HCT116 (cell line): ENCODE measurements at regions not wholly inside any gene's neighbourhood (a gene's known extent, or its start where the extent isn't known, plus 50 kb on each side); places are given as distances from the start of the nearest gene placed in this dataset.

Source experiments
- ATAC-seq: fragments of 200-7000 bp; cut with Tn5 transposase; 2 replicates; pipeline ENCODE4 v1.9.1; 2020; ENCODE audit warnings: mild to moderate bottlenecking, moderate library complexity
- BruUV-seq: library from RNA; stranded (reverse); fragments of 400-500 nt; replicated peaks from 2 replicates; lab custom pipeline; 2021; lab: Mats Ljungman, UMichigan
- CTCF ChIA-PET: fragments of 300-600 bp; sonication (Branson Sonifier 250); formaldehyde crosslinking; loops from one replicate; lab custom pipeline; 2021; ENCODE audit warnings: antibody characterized with exemption; lab: Charles Lee
- POLR2A ChIA-PET: fragments of 300-600, 350-600 bp; sonication (Branson Sonifier 250); formaldehyde crosslinking; loops from one replicate; lab custom pipeline; 2021; ENCODE audit warnings: antibody characterized with exemption; lab: Charles Lee
- RAD21 ChIA-PET, 2 experiments: fragments of 300-600 bp; sonication (Branson Sonifier 250); formaldehyde crosslinking; loops; one replicate each; lab custom pipeline; 2023; ENCODE audit warnings: low total read pairs in 2 of 2; ENCODE audit not compliant: uncharacterized antibody in 2 of 2, unreplicated experiment in 2 of 2, low non-redundant PET in 1 of 2; lab: Charles Lee
- DNase-seq: peaks from one replicate; pipeline ENCODE4 v3.0.0-alpha.2; 2010; ENCODE audit warnings: low read depth, low spot score
- H2AFZ ChIP-seq: fragments of 200-600 bp; shearing (Covaris generic), sonication (generic); 2 replicates; pipeline ENCODE4 v1.6.1; 2017; ENCODE audit warnings: low read depth, mixed run types, mixed read lengths, antibody characterized with exemption, low read length; ENCODE audit not compliant: poor library complexity, severe bottlenecking
- H3K27ac ChIP-seq: 2 replicates; pipeline ENCODE4 v1.5.1; 2012; ENCODE audit warnings: low read depth, low read length
- H3K27me3 ChIP-seq: fragments of 200-600 bp; sonication (generic); 2 replicates; pipeline ENCODE4 v1.6.1; 2016; ENCODE audit warnings: mixed run types, low read length, mixed read lengths; ENCODE audit not compliant: insufficient read depth
- H3K36me3 ChIP-seq, 2 experiments: fragments of 200-500 bp in 1 of 2; fragments of 200-600 bp in 1 of 2; sonication (Bioruptor generic) in 1 of 2; sonication (generic) in 1 of 2; 2 replicates each; pipeline versions ENCODE4 v1.5.1 to v1.6.1; 2014 to 2016; ENCODE audit warnings: low read length in 2 of 2, inconsistent platforms in 1 of 2, mixed read lengths in 1 of 2, mixed run types in 1 of 2; ENCODE audit not compliant: insufficient read depth in 2 of 2, control insufficient read depth in 1 of 2
- H3K4me1 ChIP-seq, 2 experiments: fragments of 200-600 bp in 1 of 2; sonication (generic) in 1 of 2; 2 replicates each; pipeline versions ENCODE4 v1.5.1 to v1.6.1; 2012 to 2017; ENCODE audit warnings: low read length in 2 of 2, inconsistent platforms in 1 of 2, mild to moderate bottlenecking in 1 of 2, mixed read lengths in 1 of 2, mixed run types in 1 of 2, moderate library complexity in 1 of 2; ENCODE audit not compliant: insufficient read depth in 2 of 2, control insufficient read depth in 1 of 2
- H3K4me2 ChIP-seq: fragments of 200-600 bp; sonication (generic); 2 replicates; pipeline ENCODE4 v1.6.1; 2017; ENCODE audit warnings: mixed run types, low read length, mixed read lengths
- H3K4me3 ChIP-seq, 2 experiments: fragments of 200-600 bp in 1 of 2; sonication (generic) in 1 of 2; replicated peaks in 1 of 2; 2 replicates each; pipeline ENCODE4 v1.5.1; 2011 to 2016; ENCODE audit warnings: low read length in 2 of 2, control low read depth in 1 of 2, low read depth in 1 of 2, mild to moderate bottlenecking in 1 of 2, mixed read lengths in 1 of 2, mixed run types in 1 of 2
- H3K79me2 ChIP-seq: fragments of 200-600 bp; sonication (generic); 2 replicates; pipeline ENCODE4 v1.6.1; 2017; ENCODE audit warnings: mild to moderate bottlenecking, mixed run types, low read length, moderate library complexity, mixed read lengths; ENCODE audit not compliant: insufficient read depth
- H3K9ac ChIP-seq: fragments of 200-600 bp; sonication (generic); 2 replicates; pipeline ENCODE4 v1.6.1; 2016; ENCODE audit warnings: low read length, mixed read lengths
- H3K9me2 ChIP-seq: fragments of 200-600 bp; sonication (generic), shearing (Covaris generic); 2 replicates; pipeline ENCODE4 v1.6.1; 2017; ENCODE audit warnings: mixed run types, mild to moderate bottlenecking, moderate library complexity; ENCODE audit not compliant: insufficient read depth
- H3K9me3 ChIP-seq, 2 experiments: fragments of 200-500 bp in 1 of 2; fragments of 200-600 bp in 1 of 2; sonication (Bioruptor generic) in 1 of 2; sonication (generic) in 1 of 2; 2 replicates each; pipeline ENCODE4 v1.6.1; 2014 to 2017; ENCODE audit warnings: low read length in 2 of 2, mixed read lengths in 2 of 2, inconsistent platforms in 1 of 2, low read depth in 1 of 2, mild to moderate bottlenecking in 1 of 2, mixed run types in 1 of 2, moderate library complexity in 1 of 2; ENCODE audit not compliant: control insufficient read depth in 1 of 2, insufficient read depth in 1 of 2
- H4K20me1 ChIP-seq: fragments of 200-600 bp; sonication (generic), shearing (Covaris generic); 2 replicates; pipeline ENCODE4 v1.6.1; 2017; ENCODE audit warnings: mixed run types, mild to moderate bottlenecking, moderate library complexity; ENCODE audit not compliant: insufficient read depth
- EZH2 ChIP-seq: fragments of 200-600 bp; sonication (generic); IDR thresholded peaks from 2 replicates; pipeline ENCODE4 v1.6.1; 2017; ENCODE audit warnings: antibody characterized with exemption, mixed run types
- POLR2A ChIP-seq: IDR thresholded peaks from 2 replicates; pipeline ENCODE4 v1.7.0; 2011; ENCODE audit warnings: borderline replicate concordance; ENCODE audit not compliant: insufficient read depth, insufficient read length; ENCODE audit errors: extremely low read depth
- POLR2AphosphoS5 ChIP-seq: IDR thresholded peaks from 2 replicates; pipeline ENCODE4 v1.6.1; 2011; ENCODE audit warnings: mild to moderate bottlenecking, low read depth, low read length, moderate library complexity
- RAD21 ChIP-seq: IDR thresholded peaks from 2 replicates; pipeline ENCODE4 v1.6.1; 2012; ENCODE audit warnings: low read depth, mild to moderate bottlenecking
- SRF ChIP-seq: IDR thresholded peaks from 2 replicates; pipeline ENCODE4 v1.6.1; 2012; ENCODE audit warnings: low read depth
- TCF7L2 ChIP-seq: IDR thresholded peaks from 2 replicates; pipeline ENCODE4 v1.7.0; 2011; ENCODE audit warnings: borderline replicate concordance, inconsistent platforms; ENCODE audit not compliant: insufficient read depth, insufficient read length; ENCODE audit errors: extremely low read depth
- ZFX ChIP-seq: fragments of 450-650 bp; IDR thresholded peaks from 2 replicates; pipeline ENCODE4 v1.6.1; 2017
- ZNF274 ChIP-seq: fragments of 200-500 bp; sonication (Bioruptor generic); IDR thresholded peaks from 2 replicates; pipeline ENCODE4 v1.6.1; 2014; ENCODE audit warnings: mild to moderate bottlenecking, low read depth, low read length, inconsistent platforms
- intact Hi-C: fragments of 100-400 bp; cut with micrococcal nuclease; formaldehyde crosslinking; loops from 2 replicates; pipeline ENCODE4 v1.10.0; 2022

DNA sequence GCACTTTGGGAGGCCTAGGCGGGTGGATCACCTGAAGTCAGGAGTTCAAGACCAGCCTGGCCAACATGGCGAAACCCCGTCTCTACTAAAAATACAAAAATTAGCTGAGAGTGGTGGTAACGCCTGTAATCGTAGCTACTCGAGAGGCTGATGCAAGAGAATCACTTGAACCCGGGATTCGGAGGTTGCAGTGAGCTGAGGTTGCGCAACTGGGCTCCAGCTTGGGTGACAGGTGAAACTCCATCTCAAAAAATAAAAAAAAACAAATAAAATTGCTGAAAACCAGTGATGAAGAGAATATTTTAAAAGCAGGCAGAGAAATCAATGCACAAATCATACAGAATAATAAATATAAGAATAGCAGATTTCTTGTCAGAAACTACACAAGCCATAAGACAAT lies 129.3 kb downstream of the SLIT2 start:
- RAD21 ChIA-PET: no interaction called here
- intact Hi-C loops: no loop called here
- Histone ChIP-seq H3K9ac (no peak overlapping the region), H3K36me3 (no peaks in the 10 kb centered on the region), H3K9me2 (no peaks in the 10 kb centered on the region), H3K27ac (no peak overlapping the region), H4K20me1 (no peaks in the 10 kb centered on the region), H3K9me3 (no peaks in the 10 kb centered on the region), H2AFZ (no peak overlapping the region), H3K4me1 (no peaks in the 10 kb centered on the region), H3K4me2 (no peak overlapping the region), H3K27me3 (peaks cover 6% of the 10 kb centered on the region; the same call in 1 of the 2 replicates), H3K4me3 (no peak overlapping the region), H3K79me2 (no peaks in the 10 kb centered on the region)
- CTCF ChIA-PET: no interaction called here
- TF ChIP-seq RAD21 (no peak), EZH2 (no peak), POLR2A (no peak), SRF (no peak)
- DNase-seq: no peak
- ATAC-seq: no peak
- no TSS peak for BruUV-seq
- POLR2A ChIA-PET: no interaction called here

DNA sequence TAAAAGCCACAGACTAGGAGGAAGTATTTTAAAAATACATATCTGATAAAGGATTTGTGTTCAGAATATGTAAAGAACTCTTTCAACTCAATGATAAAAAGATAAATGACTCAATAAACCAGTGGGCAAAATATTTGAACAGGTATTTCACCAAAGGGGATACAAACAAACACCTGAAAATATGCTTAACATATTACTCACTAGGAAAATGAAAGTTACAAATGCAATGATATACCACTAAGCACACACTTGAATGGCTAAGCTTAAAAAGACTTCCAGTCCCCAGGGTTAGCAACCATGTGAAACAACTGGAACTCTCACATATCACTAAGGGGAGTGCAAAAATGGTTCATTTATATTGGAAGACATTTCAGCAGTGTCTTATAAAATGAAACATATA lies 131.6 kb downstream of the SLIT2 start:
- Histone ChIP-seq H4K20me1 (no peaks in the 10 kb centered on the region), H3K4me3 (no peak overlapping the region), H3K4me2 (no peak overlapping the region), H3K79me2 (no peaks in the 10 kb centered on the region), H3K36me3 (no peaks in the 10 kb centered on the region), H3K4me1 (no peaks in the 10 kb centered on the region), H3K27ac (no peak overlapping the region), H3K27me3 (peaks cover 9% of the 10 kb centered on the region), H2AFZ (no peak overlapping the region), H3K9me3 (no peaks in the 10 kb centered on the region), H3K9me2 (no peaks in the 10 kb centered on the region), H3K9ac (no peak overlapping the region)
- ChIA-PET POLR2A (no interaction called here), RAD21 (no interaction called here), CTCF (no interaction called here)
- intact Hi-C loops: no loop called here
- DNase-seq: no peak
- no peak for ATAC-seq
- BruUV-seq: no TSS peak
- TF ChIP-seq POLR2AphosphoS5: no peak
- TF ChIP-seq TCF7L2: no peak
- TF ChIP-seq ZFX: no peak
- TF ChIP-seq SRF: no peak
- TF ChIP-seq ZNF274: no peak
